GM18867 (cell line): ENCODE measurements at regions not wholly inside any gene's neighbourhood (a gene's known extent, or its start where the extent isn't known, plus 50 kb on each side); places are given as distances from the start of the nearest gene placed in this dataset.
A peak's percentile ranks its signal among the peaks of the same experiment; 100 is the strongest.

Experiments used
- ATAC-seq: cut with Tn5 transposase; IDR thresholded peaks from one replicate; pipeline ENCODE4 v1.9.1; 2021; ENCODE audit warnings: mild to moderate bottlenecking, moderate library complexity; ENCODE audit not compliant: unreplicated experiment

DNA sequence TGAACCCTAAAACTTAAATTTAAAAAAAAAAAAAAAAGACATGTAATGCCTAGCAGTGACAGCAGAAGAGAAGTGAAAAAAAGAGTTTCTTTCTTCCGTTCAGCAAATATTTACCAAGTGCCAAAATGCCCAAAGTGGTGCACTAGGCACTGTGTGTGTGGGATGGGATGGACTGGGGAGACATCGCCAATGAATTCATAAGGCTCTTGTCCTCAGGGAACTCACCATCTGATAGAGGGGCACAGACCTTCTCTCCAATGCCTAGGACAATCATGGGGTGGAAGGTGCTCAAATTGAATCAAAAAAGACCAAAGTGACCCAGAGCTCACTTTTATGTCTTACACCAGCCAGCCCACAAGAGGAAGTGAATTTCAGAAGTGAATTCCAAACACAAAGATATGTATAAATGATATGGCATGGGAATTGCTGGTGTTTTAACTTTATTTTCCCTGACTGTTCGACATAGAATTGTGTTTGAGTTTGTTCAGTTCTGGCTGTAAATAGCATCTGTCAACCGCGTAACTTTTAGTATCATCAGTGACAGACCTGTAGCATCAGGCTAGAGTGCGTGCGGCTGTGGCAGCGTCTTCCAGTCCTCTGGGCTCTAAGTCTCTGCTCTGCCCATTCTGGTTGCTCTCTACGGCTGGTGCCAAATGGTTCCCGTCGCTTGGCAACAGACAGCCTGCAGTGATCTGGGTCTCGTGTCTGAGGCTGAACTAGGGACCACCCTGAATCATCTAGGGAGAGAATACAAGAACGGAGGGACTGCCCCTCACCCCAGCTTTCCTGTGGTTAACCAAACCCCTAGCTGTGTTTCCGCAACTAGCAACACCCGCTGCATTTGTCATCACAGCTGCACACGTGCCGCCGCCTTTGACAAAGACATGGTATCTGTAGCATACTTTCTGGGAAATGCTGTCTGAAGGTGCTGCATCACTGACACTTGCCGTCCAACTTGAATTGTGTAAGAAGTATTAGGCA, 154.0 kb upstream of the THBS1 start:
- ATAC-seq: peak; percentile 89

DNA sequence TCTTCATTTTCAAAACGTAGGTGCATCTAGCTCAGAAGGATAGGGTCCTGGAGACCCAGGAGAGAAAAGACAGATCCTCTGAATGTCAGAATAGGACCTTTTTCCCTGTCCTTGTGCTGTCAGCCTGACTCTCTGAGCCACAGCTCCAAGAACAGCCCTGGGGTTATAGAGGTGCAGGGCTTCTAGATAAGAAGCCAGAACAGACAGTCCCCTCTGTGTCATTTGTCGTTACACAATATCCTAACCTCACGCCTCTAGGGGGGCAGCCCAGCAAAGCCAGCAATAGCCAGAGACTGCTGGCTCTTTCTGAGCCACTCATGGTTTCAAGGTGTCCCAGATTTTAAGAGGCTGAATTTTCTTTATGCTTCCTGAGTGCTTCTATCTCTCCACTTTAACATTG, 153.2 kb upstream of the THBS1 start:
- ATAC-seq: no peak

DNA sequence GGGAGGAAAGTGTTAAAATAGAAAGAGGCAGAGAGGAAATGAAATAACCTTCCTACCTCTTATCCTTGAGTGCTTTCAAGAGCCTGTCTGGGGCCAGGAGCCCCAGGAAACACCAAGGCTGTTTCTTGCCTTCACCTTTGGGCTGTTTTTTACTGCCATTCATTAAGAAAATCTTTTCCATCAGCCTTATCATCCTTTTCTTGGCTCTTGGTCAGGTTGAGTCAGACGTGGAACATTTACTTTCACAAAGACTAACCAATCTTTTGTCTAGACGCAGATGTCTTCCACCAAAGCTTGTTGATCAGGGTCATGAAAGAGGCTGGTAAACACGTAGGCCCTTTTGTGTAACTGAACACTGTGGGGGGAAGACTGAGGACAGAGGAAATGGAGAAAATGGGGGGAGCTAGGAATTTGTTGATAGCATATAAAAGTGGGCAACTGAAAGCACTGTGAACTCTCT, 151.0 kb upstream of the THBS1 start:
- ATAC-seq: peak; percentile 32

DNA sequence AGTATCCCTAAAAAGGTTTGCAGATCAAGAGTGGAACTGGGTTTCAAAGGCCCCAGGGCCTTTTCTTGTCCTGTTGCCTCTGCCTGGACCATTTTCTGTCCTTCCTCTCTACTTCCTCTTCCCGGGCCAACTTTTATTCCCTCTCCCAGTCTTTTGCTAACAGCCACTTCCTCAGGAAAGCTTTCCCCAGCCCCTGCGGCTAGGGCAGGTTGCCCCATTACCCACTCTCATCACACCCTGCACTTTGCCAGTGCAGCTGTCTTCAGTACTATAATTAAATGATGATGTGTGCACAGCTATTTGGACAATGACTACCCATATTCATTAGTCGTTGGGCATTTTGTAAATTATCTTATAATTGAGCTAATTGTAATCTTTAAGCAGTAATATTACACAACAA, 150.5 kb upstream of the THBS1 start:
- no peak for ATAC-seq

DNA sequence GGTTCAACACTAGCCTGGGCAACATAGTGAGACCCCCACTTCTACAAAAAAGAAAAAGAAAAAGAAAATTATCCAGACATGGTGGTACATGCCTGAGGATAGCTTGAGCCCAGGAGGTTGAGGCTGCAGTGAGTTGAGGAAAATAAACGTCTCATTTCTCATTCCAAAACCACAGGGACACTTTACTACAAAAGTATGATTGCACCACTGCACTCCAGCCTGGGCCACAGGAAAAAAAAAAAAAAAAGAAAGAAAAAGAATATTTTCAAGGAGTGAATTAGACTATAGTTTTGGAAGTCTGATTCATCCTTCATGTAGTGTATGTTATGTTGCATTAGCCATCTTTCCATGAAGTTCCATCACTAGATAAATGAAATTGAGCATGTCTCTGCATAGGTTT, 149.5 kb upstream of the THBS1 start:
- no peak for ATAC-seq

DNA sequence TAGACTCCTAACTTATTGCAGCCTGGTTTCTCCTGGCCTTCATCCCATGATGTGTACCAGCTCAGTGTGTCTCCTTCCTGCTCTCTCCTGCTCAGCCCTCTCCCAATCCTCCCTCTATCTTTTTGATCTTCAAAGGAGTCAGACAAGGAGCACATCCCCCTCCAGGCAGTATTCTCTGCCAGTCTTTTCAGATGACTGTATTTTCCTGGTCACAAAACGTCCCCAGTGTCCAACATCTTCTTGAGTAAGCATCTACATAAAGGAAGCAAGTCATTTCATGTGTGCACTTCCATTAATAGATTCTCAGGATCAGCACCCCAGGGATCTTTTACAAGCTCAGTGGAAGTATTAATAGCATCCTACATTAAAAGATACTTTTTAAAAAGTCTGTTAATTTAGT, 148.9 kb upstream of the THBS1 start:
- ATAC-seq: no peak

DNA sequence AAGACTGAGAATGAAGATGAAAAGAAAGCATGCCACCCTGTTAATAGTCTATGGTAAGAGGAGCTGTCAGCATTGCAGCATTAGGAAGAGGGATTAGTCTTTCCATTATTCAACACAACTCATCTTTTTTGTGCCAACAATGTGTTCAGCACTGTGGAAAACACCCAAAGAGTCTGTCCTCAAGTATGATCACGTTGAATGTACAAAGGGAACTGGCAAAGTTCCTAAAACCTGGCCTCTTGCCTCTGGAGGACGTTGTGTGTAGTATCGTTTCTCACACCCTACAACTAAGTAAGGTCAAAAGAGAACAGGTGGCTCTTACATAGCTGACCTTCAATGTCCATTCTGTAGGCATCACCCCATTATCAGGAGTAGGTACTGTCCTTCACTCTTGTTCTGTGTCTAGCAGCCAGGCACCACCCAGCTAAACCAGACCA, 147.9 kb upstream of the THBS1 start:
- no peak for ATAC-seq

DNA sequence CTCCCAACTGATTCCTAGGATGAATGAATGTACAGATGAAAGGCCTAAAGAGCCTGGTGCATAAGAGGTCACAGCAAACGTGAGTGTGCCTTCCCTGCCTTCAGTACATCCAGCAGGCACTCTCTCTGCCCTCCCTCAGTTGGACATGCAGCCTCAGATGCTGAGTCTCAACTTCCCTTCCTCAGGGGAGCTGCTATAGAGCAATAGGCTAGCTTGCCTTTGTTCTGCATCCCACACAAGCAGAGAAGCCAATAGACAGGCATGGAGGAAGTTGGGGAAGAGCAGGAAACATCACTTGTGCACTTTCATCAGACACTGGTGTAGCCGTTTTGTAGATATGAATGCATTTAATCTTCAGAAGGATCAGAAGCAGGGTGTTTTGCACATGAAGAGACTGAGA, 147.5 kb upstream of the THBS1 start:
- ATAC-seq: no peak

DNA sequence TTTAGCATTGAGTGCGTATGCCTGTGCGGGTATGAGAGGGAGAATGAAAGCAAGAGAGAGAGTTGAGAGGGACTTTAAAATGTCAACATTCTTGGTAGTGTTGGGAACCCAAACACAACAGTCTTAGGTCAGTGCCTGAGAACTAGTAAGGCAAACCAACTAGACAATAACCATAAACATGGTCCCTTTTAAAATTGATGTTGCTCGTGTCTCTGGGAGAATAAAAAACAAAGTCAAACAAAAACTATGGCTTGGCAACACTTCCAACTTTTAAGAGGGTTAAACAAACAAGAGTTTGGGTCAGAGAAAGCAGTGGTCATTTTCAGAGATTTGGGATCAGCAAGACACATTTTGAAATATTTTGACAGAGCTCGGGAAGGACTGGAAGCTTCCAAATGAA, 146.7 kb upstream of the THBS1 start:
- no peak for ATAC-seq

DNA sequence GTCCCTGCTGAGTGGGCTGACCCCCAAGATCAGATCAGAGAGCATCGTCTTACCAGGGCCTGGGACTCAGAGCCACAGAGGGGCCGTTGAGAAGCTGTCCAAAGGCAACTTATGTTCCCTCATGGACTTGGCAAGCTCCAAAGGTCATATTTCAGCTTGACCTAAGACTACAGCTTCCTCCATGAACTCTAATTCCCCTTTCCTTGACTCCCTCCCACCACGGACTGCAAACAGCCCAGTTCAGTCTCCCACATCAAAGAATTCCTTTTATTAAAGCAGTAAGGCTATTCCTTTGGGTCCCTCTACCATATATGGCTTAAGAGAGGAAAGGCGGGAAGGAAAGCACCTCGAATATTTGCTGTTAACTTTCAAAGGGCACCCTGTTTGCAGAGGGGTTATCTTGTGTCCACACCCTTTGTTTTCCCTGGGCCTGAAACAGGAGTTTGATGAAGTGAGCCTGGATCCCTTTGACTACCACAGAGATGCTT, 146.1 kb upstream of the THBS1 start:
- ATAC-seq: no peak

DNA sequence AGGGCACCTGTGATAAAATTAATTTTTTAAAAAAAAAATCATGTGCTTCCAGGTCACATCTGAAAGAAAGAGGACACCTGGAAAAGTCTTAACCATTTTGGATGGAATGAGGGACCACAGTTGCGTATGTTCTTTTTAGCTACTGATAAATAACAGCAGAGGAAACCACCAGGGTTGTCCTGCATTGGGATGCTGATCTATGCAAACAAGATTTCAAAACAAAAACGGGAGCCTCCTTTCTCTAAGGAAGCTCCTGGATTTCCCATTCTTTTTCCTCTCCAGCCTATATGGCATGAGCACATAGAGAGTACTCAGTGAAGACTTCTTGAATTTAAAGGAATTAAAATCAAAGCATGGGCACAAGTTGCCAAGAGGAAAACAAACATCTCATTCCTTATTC, 145.6 kb upstream of the THBS1 start:
- ATAC-seq: no peak

DNA sequence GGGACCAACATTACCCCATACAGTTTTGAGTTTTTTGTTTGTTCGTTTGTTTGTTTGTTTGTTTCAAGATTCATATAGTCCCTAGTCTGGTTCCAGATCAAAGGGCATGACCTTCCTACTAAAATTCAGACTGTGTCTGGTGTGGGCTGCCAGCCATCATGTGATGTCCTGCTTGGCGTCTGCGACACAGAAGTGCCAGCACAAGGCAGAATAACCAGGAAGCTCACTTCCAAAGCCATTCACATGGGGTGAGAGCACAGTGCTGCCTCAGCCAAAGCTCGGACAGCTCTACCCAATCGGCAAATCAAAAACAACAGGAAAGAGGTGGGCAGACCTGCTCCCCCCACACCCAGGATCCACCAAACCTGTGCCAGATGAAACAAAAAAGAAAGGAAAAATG, 142.6 kb upstream of the THBS1 start:
- ATAC-seq: no peak

DNA sequence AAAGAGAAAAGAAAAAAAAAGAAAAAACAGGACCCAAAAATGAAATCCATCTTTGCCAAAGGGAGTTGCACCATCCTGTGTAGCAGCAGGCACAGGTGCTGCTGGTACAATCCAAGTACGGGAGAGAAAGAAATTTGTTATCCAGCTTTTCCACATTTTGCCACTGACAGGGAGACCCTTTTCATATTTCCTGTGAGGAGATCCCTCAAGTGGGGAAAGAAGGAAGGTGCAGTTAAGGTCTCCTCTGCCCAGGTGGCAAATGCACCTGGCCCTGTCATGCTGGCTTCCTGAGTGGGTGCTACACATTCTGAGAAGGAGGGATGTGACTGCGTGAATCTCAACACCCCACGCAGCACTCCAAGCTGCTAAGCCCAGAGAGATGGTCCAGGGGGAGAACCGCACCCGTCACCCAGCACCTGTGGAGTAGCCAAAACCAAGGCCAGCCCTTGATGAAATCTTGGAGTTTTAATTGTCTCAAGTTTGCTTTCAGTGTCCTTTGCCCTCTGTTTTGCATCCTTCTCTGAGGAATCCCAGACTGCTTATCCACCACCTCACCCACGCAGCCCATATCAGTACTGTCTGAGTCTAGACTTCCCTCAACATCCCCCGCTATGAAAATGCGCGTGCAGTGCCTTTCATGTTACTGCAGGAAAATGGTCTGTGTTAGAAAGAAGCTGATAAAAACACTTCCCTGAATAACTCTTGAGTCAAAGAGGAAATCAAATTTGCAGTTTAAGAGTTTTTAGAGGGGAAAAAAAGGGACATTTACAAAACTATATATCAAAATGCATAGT, 141.9 kb upstream of the THBS1 start:
- no peak for ATAC-seq

DNA sequence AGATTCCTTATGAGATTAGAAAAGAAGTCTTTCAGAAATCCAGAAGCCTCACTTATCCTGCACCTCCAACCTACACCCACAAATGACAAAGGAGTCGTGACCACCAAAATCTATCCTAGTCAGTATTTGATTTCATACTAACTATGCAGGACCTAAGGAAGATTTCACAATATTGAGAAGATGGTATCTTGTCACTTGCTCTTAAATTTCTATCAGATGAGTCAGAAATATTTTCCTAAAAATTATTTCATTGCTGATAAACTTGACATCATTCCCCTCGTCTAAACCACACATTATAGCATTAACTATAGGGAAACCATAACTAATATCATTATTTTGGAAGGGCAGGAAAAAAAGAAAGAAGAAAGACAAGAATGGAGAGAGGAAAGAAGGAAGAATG, 138.0 kb upstream of the THBS1 start:
- ATAC-seq: no peak

DNA sequence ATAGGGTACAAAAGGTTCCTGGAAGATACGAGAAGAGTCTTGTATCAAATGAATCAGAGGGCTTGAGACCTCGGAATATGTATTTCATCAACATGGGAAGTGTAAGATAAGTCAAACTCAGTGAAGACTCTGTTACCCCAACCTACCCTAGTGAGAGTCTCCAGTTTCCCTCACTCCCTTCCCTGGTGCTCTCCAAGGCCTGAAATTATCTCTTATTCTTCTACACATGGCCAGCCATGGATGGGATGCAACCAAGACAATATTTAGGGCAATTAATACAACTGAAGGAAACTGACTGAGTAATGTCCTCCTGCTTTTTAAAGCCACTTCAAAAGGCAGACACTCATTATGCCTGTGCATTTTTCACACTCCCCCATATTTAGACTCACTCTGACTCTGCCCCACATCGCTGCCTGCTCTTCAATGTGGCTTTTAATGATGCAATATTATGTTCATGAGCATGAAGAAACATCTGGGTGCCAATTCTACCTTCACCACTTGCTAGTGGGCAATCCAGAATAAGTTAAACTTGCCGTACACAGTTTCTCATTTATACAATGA, 137.1 kb upstream of the THBS1 start:
- ATAC-seq: no peak

DNA sequence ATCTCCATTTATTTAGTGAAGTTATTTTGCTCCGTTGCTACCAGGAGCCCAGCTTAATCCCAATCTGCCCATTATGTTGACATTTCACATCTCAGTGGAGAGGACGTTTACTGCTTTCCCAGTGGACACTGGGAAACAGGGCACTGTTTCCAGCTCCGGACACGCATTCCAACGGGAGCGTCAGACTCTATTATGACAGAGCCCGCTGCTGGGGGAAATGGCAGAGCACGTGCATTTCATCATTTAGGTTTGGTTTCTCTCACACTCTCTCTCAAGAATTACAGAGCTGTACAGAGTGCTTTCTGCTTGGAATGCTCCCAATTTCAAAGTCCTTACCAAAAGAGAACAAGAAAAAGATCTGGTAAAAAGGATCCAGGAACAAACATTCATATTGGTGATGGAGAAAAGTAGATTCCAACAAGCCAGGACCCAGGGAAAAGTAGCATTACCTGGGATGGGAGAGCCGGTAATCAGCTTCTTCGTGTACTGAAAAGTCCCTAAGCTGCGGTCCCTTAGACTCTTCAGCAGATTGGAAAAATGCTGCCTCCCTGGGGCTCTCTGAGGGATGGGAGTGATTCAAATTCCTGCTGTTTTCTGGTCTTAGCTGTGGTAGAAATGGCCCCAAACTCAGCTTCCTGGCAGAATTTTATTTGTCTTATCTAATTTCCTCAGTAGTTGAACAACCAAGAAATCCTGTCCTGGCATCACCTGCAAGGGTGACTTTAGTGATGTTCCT, 136.0 kb upstream of the THBS1 start:
- no peak for ATAC-seq

DNA sequence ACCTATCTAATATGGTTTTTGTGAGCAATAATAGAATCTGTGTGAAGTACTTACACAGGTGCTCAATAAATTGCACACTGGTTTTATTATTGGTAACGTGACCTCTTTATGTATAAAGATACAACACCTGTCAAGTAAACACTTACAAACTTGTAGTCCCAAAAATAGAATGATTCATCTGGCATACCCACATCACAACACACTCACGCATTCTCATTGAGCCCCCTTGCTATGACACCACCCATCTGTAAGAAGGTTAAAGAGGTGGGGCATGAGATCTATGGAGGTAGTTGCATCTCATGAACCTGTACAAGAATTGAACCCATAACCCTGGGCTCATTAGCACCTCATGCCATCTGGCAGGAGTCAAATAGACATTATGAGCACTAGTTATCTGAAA, 134.9 kb upstream of the THBS1 start:
- no peak for ATAC-seq

DNA sequence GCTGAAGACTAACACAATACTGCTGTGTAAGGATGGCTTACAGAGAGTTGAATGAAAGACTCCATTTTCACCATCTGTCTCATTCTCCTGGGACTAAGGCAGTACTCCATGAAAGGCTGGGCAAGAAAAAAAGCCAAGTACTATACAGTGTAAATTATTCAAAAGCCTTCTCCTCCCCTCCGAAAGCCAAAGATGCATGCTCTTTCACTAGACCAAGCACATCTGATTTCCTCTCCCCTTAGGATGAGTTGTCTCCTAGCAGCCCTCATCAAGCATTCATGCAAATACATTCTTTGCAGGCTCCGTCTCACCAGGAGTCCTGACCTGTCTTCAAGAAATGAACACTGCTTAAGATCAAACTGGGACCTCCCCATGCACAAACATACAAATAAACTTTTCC, 133.5 kb upstream of the THBS1 start:
- ATAC-seq: no peak

DNA sequence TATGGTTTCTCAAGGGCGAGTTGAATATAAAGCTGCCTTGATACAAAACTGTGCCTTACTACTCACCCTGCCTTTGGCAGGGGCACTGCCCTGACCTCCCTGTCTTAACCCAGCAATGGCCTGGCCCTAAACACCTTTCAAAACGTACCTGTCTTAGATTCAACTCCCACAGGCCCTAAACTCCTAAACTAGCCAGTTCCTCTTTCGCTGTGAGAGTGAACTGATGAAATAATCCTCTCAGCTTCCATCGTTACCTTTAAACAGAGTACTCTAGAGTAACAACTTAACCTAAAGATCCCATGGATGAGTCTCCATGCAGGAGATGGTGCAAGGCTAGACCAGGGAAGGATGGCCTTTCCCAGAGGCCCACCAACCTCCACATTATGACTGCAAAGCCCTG, 133.0 kb upstream of the THBS1 start:
- no peak for ATAC-seq

DNA sequence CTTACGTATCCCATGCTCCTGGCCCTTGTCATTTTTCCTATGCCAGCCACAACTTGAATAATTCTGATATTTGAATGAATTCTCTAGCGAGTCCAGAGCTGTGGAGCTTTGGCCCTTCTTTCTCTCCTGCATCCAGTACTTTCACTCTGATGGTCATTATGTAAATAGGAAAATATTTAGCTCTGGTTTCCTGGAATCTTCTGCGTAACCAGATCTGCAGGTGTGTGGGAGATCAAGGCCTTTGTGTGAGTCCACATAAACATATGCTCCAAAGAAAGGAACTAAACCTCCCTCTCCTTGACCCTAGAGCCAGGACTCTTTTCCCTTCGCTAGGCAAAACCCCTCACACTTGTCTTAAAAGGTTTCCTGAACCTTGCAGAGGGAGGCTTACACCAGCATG, 132.5 kb upstream of the THBS1 start:
- ATAC-seq: no peak
